ENCODE measurements at regions not wholly inside any gene's neighbourhood (a gene's known extent, or its start where the extent isn't known, plus 50 kb on each side); places are given as distances from the start of the nearest gene placed in this dataset.

DNA sequence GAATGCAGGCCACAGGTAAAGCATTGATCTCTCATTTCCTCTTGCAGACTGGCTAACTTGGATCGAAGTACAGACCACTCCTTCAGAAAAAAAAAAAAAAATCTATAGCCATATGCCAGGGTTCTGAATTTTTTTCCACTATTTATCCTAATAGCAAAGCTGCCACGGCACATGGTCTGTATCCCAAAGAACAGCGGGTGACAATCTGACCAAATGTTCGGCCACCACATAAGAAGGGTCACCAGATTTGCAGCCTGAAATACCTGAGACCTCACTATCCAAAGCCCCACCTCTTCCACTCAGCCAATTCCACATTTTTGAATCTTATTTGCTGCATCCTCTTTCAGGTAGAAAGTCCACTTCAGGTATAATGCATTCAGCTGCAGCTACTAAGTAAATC, 55.6 kb upstream of the RGS7 start:
- H3K9ac ChIP-seq (ENCODE audit: low read depth, low read length): no peak overlapping the region
- no peak overlapping the region for H3K27ac ChIP-seq (ENCODE audit: low read length)
- H3K4me2 ChIP-seq (ENCODE audit: insufficient read depth, low read length): no peak overlapping the region
- H3K4me3 ChIP-seq (ENCODE audit: low read depth in 1 of 2, low read length in 2 of 2): no peak overlapping the region
- no peaks in the 10 kb centered on the region for H3K36me3 ChIP-seq (ENCODE audit: insufficient read depth, low read length)
- H4K20me1 ChIP-seq (ENCODE audit: insufficient read depth, low read length): no peaks in the 10 kb centered on the region
- DNase-seq (no peak), ATAC-seq (ENCODE audit: insufficient read depth, low read depth) (no peak)
- no peaks in the 10 kb centered on the region for H3K79me2 ChIP-seq (ENCODE audit: insufficient read depth, low read length)
- no peaks in the 10 kb centered on the region for H3K27me3 ChIP-seq (ENCODE audit: insufficient read depth, low read length, poor library complexity)
- no peak for TF ChIP-seq EZH2 (IDR thresholded peaks at IDR 0.05; ENCODE audit: borderline replicate concordance, low read depth, low read length, severe bottlenecking)
- TF ChIP-seq, protein P1, sequence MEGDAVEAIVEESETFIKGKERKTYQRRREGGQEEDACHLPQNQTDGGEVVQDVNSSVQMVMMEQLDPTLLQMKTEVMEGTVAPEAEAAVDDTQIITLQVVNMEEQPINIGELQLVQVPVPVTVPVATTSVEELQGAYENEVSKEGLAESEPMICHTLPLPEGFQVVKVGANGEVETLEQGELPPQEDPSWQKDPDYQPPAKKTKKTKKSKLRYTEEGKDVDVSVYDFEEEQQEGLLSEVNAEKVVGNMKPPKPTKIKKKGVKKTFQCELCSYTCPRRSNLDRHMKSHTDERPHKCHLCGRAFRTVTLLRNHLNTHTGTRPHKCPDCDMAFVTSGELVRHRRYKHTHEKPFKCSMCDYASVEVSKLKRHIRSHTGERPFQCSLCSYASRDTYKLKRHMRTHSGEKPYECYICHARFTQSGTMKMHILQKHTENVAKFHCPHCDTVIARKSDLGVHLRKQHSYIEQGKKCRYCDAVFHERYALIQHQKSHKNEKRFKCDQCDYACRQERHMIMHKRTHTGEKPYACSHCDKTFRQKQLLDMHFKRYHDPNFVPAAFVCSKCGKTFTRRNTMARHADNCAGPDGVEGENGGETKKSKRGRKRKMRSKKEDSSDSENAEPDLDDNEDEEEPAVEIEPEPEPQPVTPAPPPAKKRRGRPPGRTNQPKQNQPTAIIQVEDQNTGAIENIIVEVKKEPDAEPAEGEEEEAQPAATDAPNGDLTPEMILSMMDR (IDR thresholded peaks at IDR 0.05; ENCODE audit: borderline replicate concordance, extremely low read depth, low read length, poor library complexity, severe bottlenecking): no peak
- H3K9me3 ChIP-seq (ENCODE audit: insufficient read depth, low read length, severe bottlenecking): no peaks in the 10 kb centered on the region
- H2AFZ ChIP-seq (ENCODE audit: low read depth, low read length): no peak overlapping the region
- H3K4me1 ChIP-seq (ENCODE audit: insufficient read depth, low read length): no peaks in the 10 kb centered on the region

DNA sequence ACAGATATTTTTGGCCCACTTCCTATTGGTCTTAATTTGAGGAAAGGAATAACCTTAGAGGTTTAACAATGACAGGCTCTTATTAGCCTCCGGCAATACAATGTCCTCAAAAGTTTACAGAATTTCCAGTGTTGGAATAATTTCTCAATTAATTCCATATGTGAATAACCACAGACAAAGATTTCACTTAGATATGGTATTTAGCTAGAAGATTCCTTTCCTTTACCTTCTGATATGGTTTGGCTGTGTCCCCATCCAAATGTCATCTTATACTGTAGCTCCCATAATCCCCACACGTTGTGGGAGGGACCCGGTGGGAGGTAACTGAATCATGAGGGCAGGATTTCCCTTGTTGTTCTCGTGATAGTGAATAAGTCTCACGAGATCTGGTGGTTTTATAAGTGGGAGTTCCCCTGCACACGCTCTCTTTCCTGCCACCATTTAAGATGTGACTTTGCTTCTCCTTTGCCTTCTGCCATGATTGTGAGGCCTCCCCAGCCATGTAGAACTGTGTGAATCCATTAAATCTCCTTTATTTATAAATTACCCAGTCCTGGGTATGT, 54.9 kb upstream of the RGS7 start:
- H3K4me1 ChIP-seq (ENCODE audit: insufficient read depth, low read length): no peaks in the 10 kb centered on the region
- no peak overlapping the region for H3K27ac ChIP-seq (ENCODE audit: low read length)
- H3K4me2 ChIP-seq (ENCODE audit: insufficient read depth, low read length): no peak overlapping the region
- DNase-seq: no peak
- no peaks in the 10 kb centered on the region for H3K79me2 ChIP-seq (ENCODE audit: insufficient read depth, low read length)
- no peaks in the 10 kb centered on the region for H4K20me1 ChIP-seq (ENCODE audit: insufficient read depth, low read length)
- no peaks in the 10 kb centered on the region for H3K9me3 ChIP-seq (ENCODE audit: insufficient read depth, low read length, severe bottlenecking)
- no peaks in the 10 kb centered on the region for H3K27me3 ChIP-seq (ENCODE audit: insufficient read depth, low read length, poor library complexity)
- H2AFZ ChIP-seq (ENCODE audit: low read depth, low read length): no peak overlapping the region
- ATAC-seq (ENCODE audit: insufficient read depth, low read depth): no peak
- no peak overlapping the region for H3K4me3 ChIP-seq (ENCODE audit: low read depth in 1 of 2, low read length in 2 of 2)
- no peaks in the 10 kb centered on the region for H3K36me3 ChIP-seq (ENCODE audit: insufficient read depth, low read length)
- TF ChIP-seq EZH2 (IDR thresholded peaks at IDR 0.05; ENCODE audit: borderline replicate concordance, low read depth, low read length, severe bottlenecking): no peak
- TF ChIP-seq, protein P1 (IDR thresholded peaks at IDR 0.05; ENCODE audit: borderline replicate concordance, extremely low read depth, low read length, poor library complexity, severe bottlenecking): no peak
- no peak overlapping the region for H3K9ac ChIP-seq (ENCODE audit: low read depth, low read length)

DNA sequence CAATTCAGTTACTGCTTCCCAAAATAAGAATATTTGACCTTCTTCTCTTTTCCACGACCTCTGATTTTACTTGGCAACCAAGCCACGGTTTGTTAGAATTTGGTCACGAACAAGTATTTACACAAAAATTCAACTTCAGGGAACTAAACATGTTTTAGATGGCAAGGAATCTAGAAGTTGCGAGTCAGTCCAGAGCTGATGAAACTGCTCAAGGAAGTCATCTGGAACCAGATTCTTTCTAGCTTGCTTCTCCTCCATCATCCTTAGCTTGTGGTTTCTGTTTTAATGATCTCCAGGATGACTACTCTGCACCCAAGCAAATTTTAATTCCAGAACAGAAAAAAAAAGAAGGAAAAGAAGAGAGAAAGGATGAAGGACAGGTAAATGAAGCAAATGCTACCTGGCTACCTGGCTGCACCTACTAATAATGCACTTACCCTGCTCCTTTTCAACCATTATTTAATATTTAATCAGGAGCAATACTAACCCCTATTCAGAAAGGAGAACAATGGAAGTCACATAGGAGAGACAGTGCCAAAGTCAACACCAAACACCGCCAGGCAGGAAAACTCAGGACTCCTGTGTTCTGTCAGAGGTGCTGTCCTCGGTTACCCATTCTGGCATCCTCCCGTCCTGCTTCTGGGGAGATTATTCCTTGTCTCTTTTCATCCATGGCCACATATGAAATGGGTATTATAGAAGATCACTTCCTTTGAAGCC, 54.2 kb upstream of the RGS7 start:
- Histone ChIP-seq H2AFZ (ENCODE audit: low read depth, low read length) (no peak overlapping the region), H3K4me2 (ENCODE audit: insufficient read depth, low read length) (no peak overlapping the region), H3K36me3 (ENCODE audit: insufficient read depth, low read length) (no peaks in the 10 kb centered on the region), H3K9me3 (ENCODE audit: insufficient read depth, low read length, severe bottlenecking) (no peaks in the 10 kb centered on the region), H3K4me3 (ENCODE audit: low read depth in 1 of 2, low read length in 2 of 2) (no peak overlapping the region), H3K27ac (ENCODE audit: low read length) (no peak overlapping the region), H3K4me1 (ENCODE audit: insufficient read depth, low read length) (no peaks in the 10 kb centered on the region), H4K20me1 (ENCODE audit: insufficient read depth, low read length) (no peaks in the 10 kb centered on the region), H3K27me3 (ENCODE audit: insufficient read depth, low read length, poor library complexity) (no peaks in the 10 kb centered on the region), H3K9ac (ENCODE audit: low read depth, low read length) (no peak overlapping the region), H3K79me2 (ENCODE audit: insufficient read depth, low read length) (no peaks in the 10 kb centered on the region)
- no peak for ATAC-seq (ENCODE audit: insufficient read depth, low read depth)
- no peak for TF ChIP-seq EZH2 (IDR thresholded peaks at IDR 0.05; ENCODE audit: borderline replicate concordance, low read depth, low read length, severe bottlenecking)
- TF ChIP-seq, protein P1 (IDR thresholded peaks at IDR 0.05; ENCODE audit: borderline replicate concordance, extremely low read depth, low read length, poor library complexity, severe bottlenecking): no peak
- DNase-seq: no peak
